HEK293T (cell line): ENCODE measurements at regions not wholly inside any gene's neighbourhood (a gene's known extent, or its start where the extent isn't known, plus 50 kb on each side); places are given as distances from the start of the nearest gene placed in this dataset.

Experiments used
- ARNT ChIP-seq: fragments of 450-650 bp; IDR thresholded peaks from 2 replicates; pipeline ENCODE4 v1.6.1; 2017; ENCODE audit warnings: mild to moderate bottlenecking
- BHLHE40 ChIP-seq: fragments of 450-650 bp; IDR thresholded peaks from 2 replicates; pipeline ENCODE4 v1.6.1; 2016; ENCODE audit warnings: mild to moderate bottlenecking, moderate library complexity, borderline replicate concordance
- ELF4 ChIP-seq: fragments of 450-650 bp; IDR thresholded peaks from 2 replicates; pipeline ENCODE4 v1.6.1; 2017; ENCODE audit warnings: antibody characterized with exemption
- FOXK2 ChIP-seq: fragments of 450-650 bp; IDR thresholded peaks from 2 replicates; pipeline ENCODE4 v1.6.1; 2016; ENCODE audit warnings: mild to moderate bottlenecking
- FOXM1 ChIP-seq: fragments of 450-650 bp; IDR thresholded peaks from 2 replicates; pipeline ENCODE4 v1.6.1; 2017; ENCODE audit warnings: mild to moderate bottlenecking, borderline replicate concordance
- L3MBTL2 ChIP-seq: fragments of 450-650 bp; conservative IDR thresholded peaks from 2 replicates; pipeline ENCODE4 v1.6.1; 2016; ENCODE audit warnings: mild to moderate bottlenecking
- SP1 ChIP-seq: fragments of 450-650 bp; IDR thresholded peaks from 2 replicates; pipeline ENCODE4 v1.6.1; 2017
- SUZ12 ChIP-seq: fragments of 450-650 bp; IDR thresholded peaks from 2 replicates; pipeline ENCODE4 v1.6.1; 2016; ENCODE audit warnings: mild to moderate bottlenecking
- TARDBP ChIP-seq: fragments of 450-650 bp; IDR thresholded peaks from 2 replicates; pipeline ENCODE4 v1.6.1; 2016

- TF ChIP-seq SUZ12, result no peak
- no peak for TF ChIP-seq SP1
- no peak for TF ChIP-seq FOXM1
- TF ChIP-seq FOXK2, result no peak
- no peak for TF ChIP-seq BHLHE40
- no peak for TF ChIP-seq ELF4
- TF ChIP-seq ARNT, result no peak
- TF ChIP-seq TARDBP, result no peak
- no peak for TF ChIP-seq L3MBTL2
These were observed 267.9 kb upstream of the GHITM start for GRCh38 chr10:83871187-83872081.
